ENCODE measurements at regions not wholly inside any gene's neighbourhood (a gene's known extent, or its start where the extent isn't known, plus 50 kb on each side); places are given as distances from the start of the nearest gene placed in this dataset.

DNA sequence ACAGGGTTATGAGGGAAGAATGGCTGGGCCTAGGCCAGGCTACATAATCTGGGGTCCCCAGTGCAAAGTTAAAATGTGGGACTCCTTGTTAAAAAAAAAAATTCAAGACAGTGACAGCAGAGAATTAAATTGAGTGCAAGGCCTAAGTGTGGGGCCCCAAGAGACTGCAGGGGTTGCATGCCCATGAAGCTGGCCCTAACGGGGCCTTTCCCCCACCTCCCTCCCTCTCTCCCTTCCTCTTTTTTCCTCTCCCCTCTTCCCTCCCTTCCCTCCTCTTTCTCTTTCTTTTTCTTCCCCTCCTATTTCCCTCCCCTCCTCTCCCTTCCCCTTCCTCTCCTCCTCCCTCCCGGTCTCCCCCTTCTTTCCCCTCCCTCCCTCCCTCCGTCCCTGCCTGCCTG lies 266.7 kb downstream of the LMO4 start:
- H3K4me2 ChIP-seq (ENCODE audit: extremely low read depth, insufficient read depth, low read length), result peak overlapping the region; percentile 33
- no peak overlapping the region for H3K4me3 ChIP-seq (replicated peaks in 1 of 4; ENCODE audit: control extremely low read depth in 1 of 4, insufficient read depth in 1 of 4, low read depth in 3 of 4, low read length in 4 of 4)
- no peaks in the 10 kb centered on the region for H3K4me1 ChIP-seq (ENCODE audit: control insufficient read depth, extremely low read depth, insufficient read depth, low read length)
- H4K20me1 ChIP-seq (ENCODE audit: control insufficient read depth, extremely low read depth, insufficient read depth, low read length), result no peaks in the 10 kb centered on the region
- H3K79me2 ChIP-seq (ENCODE audit: control insufficient read depth, insufficient read depth, low read length), result no peaks in the 10 kb centered on the region
- no peaks in the 10 kb centered on the region for H3K27me3 ChIP-seq (ENCODE audit: control insufficient read depth, insufficient read depth, low read length)
- TF ChIP-seq EZH2 (IDR thresholded peaks at IDR 0.05; ENCODE audit: low read length, missing control alignments), result no peak
- TF ChIP-seq, protein P1, sequence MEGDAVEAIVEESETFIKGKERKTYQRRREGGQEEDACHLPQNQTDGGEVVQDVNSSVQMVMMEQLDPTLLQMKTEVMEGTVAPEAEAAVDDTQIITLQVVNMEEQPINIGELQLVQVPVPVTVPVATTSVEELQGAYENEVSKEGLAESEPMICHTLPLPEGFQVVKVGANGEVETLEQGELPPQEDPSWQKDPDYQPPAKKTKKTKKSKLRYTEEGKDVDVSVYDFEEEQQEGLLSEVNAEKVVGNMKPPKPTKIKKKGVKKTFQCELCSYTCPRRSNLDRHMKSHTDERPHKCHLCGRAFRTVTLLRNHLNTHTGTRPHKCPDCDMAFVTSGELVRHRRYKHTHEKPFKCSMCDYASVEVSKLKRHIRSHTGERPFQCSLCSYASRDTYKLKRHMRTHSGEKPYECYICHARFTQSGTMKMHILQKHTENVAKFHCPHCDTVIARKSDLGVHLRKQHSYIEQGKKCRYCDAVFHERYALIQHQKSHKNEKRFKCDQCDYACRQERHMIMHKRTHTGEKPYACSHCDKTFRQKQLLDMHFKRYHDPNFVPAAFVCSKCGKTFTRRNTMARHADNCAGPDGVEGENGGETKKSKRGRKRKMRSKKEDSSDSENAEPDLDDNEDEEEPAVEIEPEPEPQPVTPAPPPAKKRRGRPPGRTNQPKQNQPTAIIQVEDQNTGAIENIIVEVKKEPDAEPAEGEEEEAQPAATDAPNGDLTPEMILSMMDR (conservative IDR thresholded peaks at IDR 0.05 in 1 of 2, IDR thresholded peaks at IDR 0.05 in 1 of 2; ENCODE audit: low read depth in 1 of 2, low read length in 2 of 2), result no peak
- no peaks in the 10 kb centered on the region for H3K9me3 ChIP-seq (ENCODE audit: control insufficient read depth, insufficient read depth, low read depth, low read length)
- no peak overlapping the region for H3K27ac ChIP-seq (ENCODE audit: insufficient read depth, low read length)
- no peak for DNase-seq (ENCODE audit: low read depth in 2 of 2)
- H2AFZ ChIP-seq (ENCODE audit: low read length), result no peak overlapping the region
- H3K36me3 ChIP-seq (ENCODE audit: control insufficient read depth, insufficient read depth, low read length), result no peaks in the 10 kb centered on the region
- no peak overlapping the region for H3K9ac ChIP-seq (ENCODE audit: insufficient read depth, low read length)

DNA sequence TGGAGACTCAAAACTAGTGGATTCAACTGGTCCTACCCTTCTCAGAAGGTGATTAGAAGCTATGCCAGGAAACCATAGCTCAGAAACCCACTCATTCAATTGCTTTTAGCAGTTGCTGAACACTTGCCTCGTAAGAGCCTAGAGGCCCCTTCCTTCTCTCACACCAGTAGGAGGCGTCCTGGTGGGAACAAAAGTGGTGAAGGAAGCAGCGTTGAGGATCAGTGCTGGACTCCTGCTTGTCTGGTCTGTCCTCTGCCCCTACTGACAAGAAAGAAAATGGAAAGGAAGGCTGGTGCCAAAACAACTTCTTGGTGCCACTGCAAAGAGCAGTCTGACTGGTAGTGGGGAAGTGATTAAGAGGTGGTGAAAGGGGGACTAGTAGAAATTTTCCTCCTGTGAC lies 269.7 kb downstream of the LMO4 start:
- H3K4me3 ChIP-seq (replicated peaks in 1 of 4; ENCODE audit: control extremely low read depth in 1 of 4, insufficient read depth in 1 of 4, low read depth in 3 of 4, low read length in 4 of 4), result no peak overlapping the region
- H3K9ac ChIP-seq (ENCODE audit: insufficient read depth, low read length), result no peak overlapping the region
- no peaks in the 10 kb centered on the region for H3K27me3 ChIP-seq (ENCODE audit: control insufficient read depth, insufficient read depth, low read length)
- H3K4me2 ChIP-seq (ENCODE audit: extremely low read depth, insufficient read depth, low read length), result no peak overlapping the region
- H3K9me3 ChIP-seq (ENCODE audit: control insufficient read depth, insufficient read depth, low read depth, low read length), result no peaks in the 10 kb centered on the region
- no peaks in the 10 kb centered on the region for H3K36me3 ChIP-seq (ENCODE audit: control insufficient read depth, insufficient read depth, low read length)
- no peak overlapping the region for H3K27ac ChIP-seq (ENCODE audit: insufficient read depth, low read length)
- no peak overlapping the region for H2AFZ ChIP-seq (ENCODE audit: low read length)
- no peaks in the 10 kb centered on the region for H4K20me1 ChIP-seq (ENCODE audit: control insufficient read depth, extremely low read depth, insufficient read depth, low read length)
- H3K4me1 ChIP-seq (ENCODE audit: control insufficient read depth, extremely low read depth, insufficient read depth, low read length), result no peaks in the 10 kb centered on the region
- no peak for TF ChIP-seq EZH2 (IDR thresholded peaks at IDR 0.05; ENCODE audit: low read length, missing control alignments)
- TF ChIP-seq, protein P1 (conservative IDR thresholded peaks at IDR 0.05 in 1 of 2, IDR thresholded peaks at IDR 0.05 in 1 of 2; ENCODE audit: low read depth in 1 of 2, low read length in 2 of 2), result no peak
- no peak for DNase-seq (ENCODE audit: low read depth in 2 of 2)
- no peaks in the 10 kb centered on the region for H3K79me2 ChIP-seq (ENCODE audit: control insufficient read depth, insufficient read depth, low read length)

DNA sequence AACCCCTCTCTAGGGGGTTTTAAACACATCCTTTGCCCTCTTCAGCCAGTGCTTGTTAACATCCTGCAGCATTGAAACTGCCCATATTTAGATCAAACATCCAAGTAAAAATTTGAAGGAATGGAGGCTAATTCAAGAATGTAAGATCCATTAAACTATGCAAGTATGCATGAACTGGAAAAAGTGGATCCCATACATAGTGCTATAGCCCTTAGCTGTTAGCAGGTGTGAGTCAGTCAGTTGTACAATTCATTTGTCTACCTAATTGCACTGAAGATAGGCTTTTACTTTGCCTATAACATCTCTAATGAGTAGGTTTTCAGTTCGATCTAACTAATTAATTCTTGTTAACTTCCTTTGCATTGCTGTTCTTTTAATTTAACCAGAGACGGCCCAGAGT lies 270.9 kb downstream of the LMO4 start:
- Histone ChIP-seq H3K9ac (ENCODE audit: insufficient read depth, low read length) (no peak overlapping the region), H3K9me3 (ENCODE audit: control insufficient read depth, insufficient read depth, low read depth, low read length) (no peaks in the 10 kb centered on the region), H3K4me3 (replicated peaks in 1 of 4; ENCODE audit: control extremely low read depth in 1 of 4, insufficient read depth in 1 of 4, low read depth in 3 of 4, low read length in 4 of 4) (no peak overlapping the region), H3K27ac (ENCODE audit: insufficient read depth, low read length) (no peak overlapping the region), H3K4me1 (ENCODE audit: control insufficient read depth, extremely low read depth, insufficient read depth, low read length) (no peaks in the 10 kb centered on the region), H3K79me2 (ENCODE audit: control insufficient read depth, insufficient read depth, low read length) (no peaks in the 10 kb centered on the region), H2AFZ (ENCODE audit: low read length) (no peak overlapping the region), H4K20me1 (ENCODE audit: control insufficient read depth, extremely low read depth, insufficient read depth, low read length) (no peaks in the 10 kb centered on the region), H3K36me3 (ENCODE audit: control insufficient read depth, insufficient read depth, low read length) (no peaks in the 10 kb centered on the region), H3K4me2 (ENCODE audit: extremely low read depth, insufficient read depth, low read length) (no peak overlapping the region), H3K27me3 (ENCODE audit: control insufficient read depth, insufficient read depth, low read length) (no peaks in the 10 kb centered on the region)
- TF ChIP-seq EZH2 (IDR thresholded peaks at IDR 0.05; ENCODE audit: low read length, missing control alignments), result no peak
- TF ChIP-seq, protein P1 (conservative IDR thresholded peaks at IDR 0.05 in 1 of 2, IDR thresholded peaks at IDR 0.05 in 1 of 2; ENCODE audit: low read depth in 1 of 2, low read length in 2 of 2), result no peak
- no peak for DNase-seq (ENCODE audit: low read depth in 2 of 2)

Measured in fibroblast of lung (primary cell).